Spleen (tissue), 11 donors: ENCODE measurements at regions not wholly inside any gene's neighbourhood (a gene's known extent, or its start where the extent isn't known, plus 50 kb on each side); places are given as distances from the start of the nearest gene placed in this dataset.

Experiments used
- DNase-seq: peaks from one replicate; pipeline ENCODE4 v3.0.0-alpha.2; 2020
- H3K27ac ChIP-seq, 8 donors: fragments of 200-600 bp; sonication (generic) in 7 of 8; 1 replicate in 4 of 8; 2 replicates in 4 of 8; pipeline versions ENCODE4 v1.5.0 to v1.8.0; 2016 to 2021; ENCODE audit warnings: inconsistent platforms in 4 of 8, mild to moderate bottlenecking in 4 of 8, moderate library complexity in 1 of 8
- H3K27me3 ChIP-seq, 7 donors: fragments of 200-600 bp; sonication (generic) in 6 of 7; replicated peaks in 1 of 7; 1 replicate in 4 of 7; 2 replicates in 3 of 7; pipeline versions ENCODE4 v1.5.0 to v1.8.0; 2016 to 2021; ENCODE audit warnings: inconsistent platforms in 3 of 7, mild to moderate bottlenecking in 1 of 7
- H3K36me3 ChIP-seq, 6 donors: fragments of 200-600 bp; sonication (generic) in 5 of 6; 1 replicate in 4 of 6; 2 replicates in 2 of 6; pipeline versions ENCODE4 v1.5.0 to v1.8.0; 2016 to 2021; ENCODE audit warnings: inconsistent platforms in 2 of 6
- H3K4me1 ChIP-seq, 6 donors: fragments of 200-600 bp; sonication (generic) in 5 of 6; 1 replicate in 3 of 6; 2 replicates in 3 of 6; pipeline versions ENCODE4 v1.5.0 to v1.8.0; 2016 to 2021; ENCODE audit warnings: inconsistent platforms in 3 of 6
- H3K4me3 ChIP-seq, 8 donors: fragments of 200-600 bp; sonication (generic) in 7 of 8; 1 replicate in 4 of 8; 2 replicates in 4 of 8; pipeline versions ENCODE4 v1.5.0 to v1.8.0; 2016 to 2021; ENCODE audit warnings: inconsistent platforms in 4 of 8, mild to moderate bottlenecking in 4 of 8, moderate library complexity in 2 of 8
- H3K9me3 ChIP-seq, 8 donors: fragments of 200-600 bp; sonication (generic) in 7 of 8; 1 replicate in 4 of 8; 2 replicates in 4 of 8; pipeline versions ENCODE4 v1.5.0 to v1.8.0; 2016 to 2021; ENCODE audit warnings: inconsistent platforms in 4 of 8
- CTCF ChIP-seq, 11 experiments: fragments of 200-600 bp in 7 of 11; fragments of 450-650 bp in 4 of 11; sonication (generic) in 4 of 11; IDR thresholded peaks in 8 of 11; conservative IDR thresholded peaks in 3 of 11; 1 replicate in 7 of 11; 2 replicates in 4 of 11; pipeline versions ENCODE4 v1.4.0 to v1.8.0; 2016 to 2021; ENCODE audit warnings: antibody characterized with exemption in 11 of 11, inconsistent platforms in 4 of 11, mild to moderate bottlenecking in 1 of 11
- POLR2A ChIP-seq, 3 donors: fragments of 450-650 bp; IDR thresholded peaks; one replicate each; pipeline ENCODE4 v1.5.1; 2017; ENCODE audit warnings: antibody characterized with exemption in 3 of 3, mild to moderate bottlenecking in 1 of 3
- POLR2AphosphoS5 ChIP-seq, 3 donors: sonication (generic); formaldehyde crosslinking; IDR thresholded peaks; one replicate each; pipeline ENCODE4 v1.5.1; 2017; ENCODE audit warnings: antibody characterized with exemption in 3 of 3
- WGBS, 5 donors: extraction: QIAGEN DNeasy Blood & Tissue Kit in 3 of 5; methylation state at CpG; one replicate each; pipeline versions ENCODE4 v1.1.5 to v1.1.7; 2013 to 2018; 5-methylcytosine and 5-hydroxymethylcytosine counted together
- intact Hi-C: fragments of 100-400 bp; cut with DNase I; formaldehyde crosslinking; loops from one replicate; pipeline ENCODE4 v1.15.0; 2023; ENCODE audit warnings: low total_unique reads
- donor health status: healthy with polysubstance abuse.
- donor health status: DM: no; HTN: no; CAD: no; lungs with moderate emphysema.
- donor health status: DM: no; HTN: no; CAD: no.
- donor health status: Bipolar disorder and iron deficiency.
- donor health status: healthy.
- donor health status: DM: no; HTN: no; CAD: no.
- donor health status: DM: yes; HTN: yes; CAD: no.

GRCh38 chr2:56460508-56460907 lies 276.7 kb downstream of the CCDC85A start:
- H3K27me3 ChIP-seq = no peaks in the 10 kb centered on the region
- no peaks in the 10 kb centered on the region for H3K36me3 ChIP-seq
- no peaks in the 10 kb centered on the region for H3K4me1 ChIP-seq
- H3K27ac ChIP-seq = no peak overlapping the region
- 46 to 78% (median 74%) methylated on average over 1 of the region's 1 CpG for WGBS, 5 donors
- no peak overlapping the region for H3K4me3 ChIP-seq
- intact Hi-C loops = no loop called here
- no peak for TF ChIP-seq CTCF (IDR thresholded peaks at IDR 0.05 in 8 of 11, conservative IDR thresholded peaks at IDR 0.05 in 3 of 11)
- peaks cover 0 to 23% (median 2%) of the 10 kb centered on the region in 8 donors for H3K9me3 ChIP-seq
- DNase-seq = no peak

GRCh38 chr2:56464066-56464465 lies 280.3 kb downstream of the CCDC85A start:
- intact Hi-C loops = no loop called here
- DNase-seq = no peak
- H3K4me1 ChIP-seq = no peaks in the 10 kb centered on the region
- H3K4me3 ChIP-seq = no peak overlapping the region
- 84 to 92% (median 87%) methylated on average over 3 of the region's 3 CpGs for WGBS, 5 donors
- H3K9me3 ChIP-seq = peaks cover 0 to 23% (median 2%) of the 10 kb centered on the region in 8 donors
- no peak overlapping the region for H3K27ac ChIP-seq
- TF ChIP-seq POLR2A (IDR thresholded peaks at IDR 0.05) = no peak
- TF ChIP-seq POLR2AphosphoS5 (IDR thresholded peaks at IDR 0.05) = no peak
- no peak for TF ChIP-seq CTCF (IDR thresholded peaks at IDR 0.05 in 8 of 11, conservative IDR thresholded peaks at IDR 0.05 in 3 of 11)
- no peaks in the 10 kb centered on the region for H3K36me3 ChIP-seq
- H3K27me3 ChIP-seq = no peaks in the 10 kb centered on the region

DNA sequence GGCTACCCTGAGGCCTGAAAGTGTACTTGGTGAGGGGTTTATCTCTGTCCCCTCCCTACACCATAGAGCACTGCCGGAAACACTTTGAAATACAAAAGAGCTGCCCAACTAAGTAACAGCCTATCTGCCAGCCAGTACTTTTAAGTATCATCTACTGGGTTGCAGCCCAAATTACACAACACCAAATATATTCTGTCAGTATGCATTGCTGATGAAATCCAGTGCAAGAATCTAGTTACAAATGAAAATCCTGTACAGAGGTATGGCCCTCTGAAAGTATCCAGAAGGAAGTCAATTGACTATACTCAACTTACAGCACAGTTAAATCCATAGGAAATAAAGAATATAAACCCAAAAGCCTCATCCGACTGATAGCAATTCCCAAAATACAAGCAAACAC lies 280.8 kb downstream of the CCDC85A start:
- TF ChIP-seq POLR2A (IDR thresholded peaks at IDR 0.05) (no peak), POLR2AphosphoS5 (IDR thresholded peaks at IDR 0.05) (no peak), CTCF (IDR thresholded peaks at IDR 0.05 in 8 of 11, conservative IDR thresholded peaks at IDR 0.05 in 3 of 11) (no peak)
- H3K4me3 ChIP-seq = no peak overlapping the region
- no peaks in the 10 kb centered on the region for H3K27me3 ChIP-seq
- no peak overlapping the region for H3K27ac ChIP-seq
- no peak for DNase-seq
- WGBS, 5 donors = 86 to 99% (median 94%) methylated on average over 2 of the region's 2 CpGs
- peaks cover 0 to 23% (median 2%) of the 10 kb centered on the region in 8 donors for H3K9me3 ChIP-seq
- no peaks in the 10 kb centered on the region for H3K36me3 ChIP-seq
- intact Hi-C loops = no loop called here
- H3K4me1 ChIP-seq = no peaks in the 10 kb centered on the region

GRCh38 chr2:56465491-56465890 lies 281.7 kb downstream of the CCDC85A start:
- Histone ChIP-seq H3K27me3 (no peaks in the 10 kb centered on the region), H3K4me3 (no peak overlapping the region), H3K27ac (no peak overlapping the region), H3K36me3 (no peaks in the 10 kb centered on the region), H3K9me3 (peaks cover 0 to 23% (median 2%) of the 10 kb centered on the region in 8 donors), H3K4me1 (no peaks in the 10 kb centered on the region)
- no peak for TF ChIP-seq POLR2AphosphoS5 (IDR thresholded peaks at IDR 0.05)
- TF ChIP-seq POLR2A (IDR thresholded peaks at IDR 0.05) = no peak
- no peak for TF ChIP-seq CTCF (IDR thresholded peaks at IDR 0.05 in 8 of 11, conservative IDR thresholded peaks at IDR 0.05 in 3 of 11)
- intact Hi-C loops = no loop called here
- DNase-seq = no peak
